ENCODE measurements at regions not wholly inside any gene's neighbourhood (a gene's known extent, or its start where the extent isn't known, plus 50 kb on each side); places are given as distances from the start of the nearest gene placed in this dataset.
"Not testable (repeated sequence)": the region's sequence is repeated elsewhere in the genome, so short reads cannot be mapped to it uniquely, and the experiment has no call there.

DNA sequence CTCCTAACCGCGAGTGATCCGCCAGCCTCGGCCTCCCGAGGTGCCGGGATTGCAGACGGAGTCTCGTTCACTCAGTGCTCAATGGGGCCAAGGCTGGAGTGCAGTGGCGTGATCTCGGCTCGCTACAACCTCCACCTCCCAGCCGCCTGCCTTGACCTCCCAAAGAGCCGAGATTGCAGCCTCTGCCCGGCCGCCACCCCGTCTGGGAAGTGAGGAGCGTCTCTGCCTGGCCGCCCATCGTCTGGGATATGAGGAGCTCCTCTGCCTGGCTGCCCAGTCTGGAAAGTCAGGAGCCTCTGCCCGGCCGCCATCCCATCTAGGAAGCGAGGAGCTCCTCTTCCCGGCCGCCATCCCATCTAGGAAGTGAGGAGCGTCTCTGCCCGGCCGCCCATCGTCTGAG, 58.8 kb upstream of the ANKRD30BL start:
- not testable (repeated sequence) for H3K27me3 Mint-ChIP-seq; H3K4me1 Mint-ChIP-seq (ENCODE audit: low read depth); H3K4me3 Mint-ChIP-seq; H3K9me3 Mint-ChIP-seq; H3K27ac Mint-ChIP-seq; DNase-seq; H3K36me3 Mint-ChIP-seq (ENCODE audit: low read depth)

DNA sequence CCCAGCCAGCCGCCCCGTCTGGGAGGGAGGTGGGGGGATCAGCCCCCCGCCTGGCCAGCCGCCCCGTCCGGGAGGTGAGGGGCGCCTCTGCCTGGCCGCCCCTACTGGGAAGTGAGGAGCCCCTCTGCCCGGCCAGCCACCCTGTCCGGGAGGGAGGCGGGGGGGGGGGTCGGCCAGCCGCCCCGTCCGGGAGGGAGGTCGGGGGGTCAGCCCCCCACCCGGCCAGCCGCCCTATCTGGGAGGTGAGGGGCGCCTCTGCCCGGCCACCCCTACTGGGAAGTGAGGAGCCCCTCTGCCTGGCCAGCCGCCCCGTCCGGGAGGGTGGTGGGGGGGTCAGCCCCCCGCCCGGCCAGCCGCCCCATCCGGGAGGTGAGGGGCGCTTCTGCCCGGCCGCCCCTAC, 60.1 kb upstream of the ANKRD30BL start:
- not testable (repeated sequence) for H3K36me3 Mint-ChIP-seq (ENCODE audit: low read depth); DNase-seq; H3K4me3 Mint-ChIP-seq; H3K4me1 Mint-ChIP-seq (ENCODE audit: low read depth); H3K27me3 Mint-ChIP-seq; H3K27ac Mint-ChIP-seq; H3K9me3 Mint-ChIP-seq

GRCh38 chr2:132252191-132252893, 90.6 kb upstream of the ANKRD30BL start:
- DNase-seq, result no peak
- Mint-ChIP-seq H3K27ac (no peak overlapping the region), H3K27me3 (peaks cover 22% of the 10 kb centered on the region), H3K4me1 (ENCODE audit: low read depth) (no peaks in the 10 kb centered on the region), H3K4me3 (no peak overlapping the region), H3K9me3 (peaks cover 20% of the 10 kb centered on the region), H3K36me3 (ENCODE audit: low read depth) (peaks cover 7% of the 10 kb centered on the region)

DNA sequence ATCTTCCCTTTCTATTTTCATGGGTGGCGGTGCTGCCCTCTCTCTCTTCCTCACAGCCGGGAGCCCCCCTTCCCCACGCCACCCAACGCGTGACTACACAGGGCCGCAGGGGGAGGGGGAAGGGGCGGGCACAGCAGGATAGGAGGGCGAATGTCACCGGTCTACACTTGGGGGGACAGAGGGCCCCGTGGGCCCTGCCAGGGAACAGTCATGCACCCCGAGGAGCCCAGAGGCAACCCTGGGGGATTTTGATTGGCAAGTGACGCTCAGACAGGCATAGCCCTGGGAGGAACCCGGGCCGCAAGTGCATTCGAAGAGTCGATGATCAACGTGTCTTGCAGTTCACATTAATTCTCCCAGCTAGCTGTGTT, 91.1 kb upstream of the ANKRD30BL start:
- peaks cover 20% of the 10 kb centered on the region for H3K9me3 Mint-ChIP-seq
- peaks cover 7% of the 10 kb centered on the region for H3K36me3 Mint-ChIP-seq (ENCODE audit: low read depth)
- no peaks in the 10 kb centered on the region for H3K4me1 Mint-ChIP-seq (ENCODE audit: low read depth)
- no peak overlapping the region for H3K27ac Mint-ChIP-seq
- H3K4me3 Mint-ChIP-seq, result no peak overlapping the region
- no peak for DNase-seq
- peaks cover 26% of the 10 kb centered on the region for H3K27me3 Mint-ChIP-seq

GRCh38 chr2:132253496-132254305, 91.9 kb upstream of the ANKRD30BL start:
- Mint-ChIP-seq H3K4me3 (no peak overlapping the region), H3K36me3 (ENCODE audit: low read depth) (peaks cover 7% of the 10 kb centered on the region), H3K27ac (no peak overlapping the region), H3K27me3 (peaks cover 30% of the 10 kb centered on the region), H3K9me3 (peaks cover 16% of the 10 kb centered on the region), H3K4me1 (ENCODE audit: low read depth) (no peaks in the 10 kb centered on the region)
- no peak for DNase-seq

GRCh38 chr2:132254306-132254919, 92.7 kb upstream of the ANKRD30BL start:
- H3K4me3 Mint-ChIP-seq; H3K27ac Mint-ChIP-seq; H3K36me3 Mint-ChIP-seq (ENCODE audit: low read depth); DNase-seq; H3K4me1 Mint-ChIP-seq (ENCODE audit: low read depth): not testable (repeated sequence)
- Mint-ChIP-seq H3K9me3 (peaks cover 21% of the 10 kb centered on the region), H3K27me3 (peaks cover 36% of the 10 kb centered on the region)

DNA sequence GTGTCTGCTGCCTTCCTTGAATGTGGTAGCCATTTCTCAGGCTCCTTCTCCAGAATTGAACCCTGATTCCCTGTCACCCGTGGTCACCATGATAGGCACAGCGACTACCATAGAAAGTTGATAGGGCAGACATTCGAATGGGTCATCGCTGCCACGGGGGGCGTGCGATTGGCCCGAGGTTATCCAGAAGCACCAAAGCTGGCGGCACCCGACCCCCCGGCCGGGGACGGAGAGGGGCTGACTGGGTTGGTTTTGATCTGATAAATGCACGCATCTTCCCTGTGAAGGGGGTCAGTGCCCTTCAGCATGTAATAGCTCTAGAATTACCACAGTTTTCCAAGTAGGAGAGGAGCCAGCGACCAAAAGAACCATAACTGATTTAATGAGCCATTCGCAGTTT, 94.0 kb upstream of the ANKRD30BL start:
- Mint-ChIP-seq H3K27ac (no peak overlapping the region), H3K4me3 (no peak overlapping the region)

GRCh38 chr2:132256251-132256902, 94.6 kb upstream of the ANKRD30BL start:
- no peak for DNase-seq
- no peaks in the 10 kb centered on the region for H3K4me1 Mint-ChIP-seq (ENCODE audit: low read depth)
- H3K27me3 Mint-ChIP-seq, result peaks cover 36% of the 10 kb centered on the region
- H3K4me3 Mint-ChIP-seq, result no peak overlapping the region
- H3K27ac Mint-ChIP-seq, result no peak overlapping the region
- peaks cover 12% of the 10 kb centered on the region for H3K9me3 Mint-ChIP-seq
- no peaks in the 10 kb centered on the region for H3K36me3 Mint-ChIP-seq (ENCODE audit: low read depth)

More for the DNA sequence above, 94.0 kb upstream of the ANKRD30BL start:
- DNase-seq, result no peak
- H3K36me3 Mint-ChIP-seq (ENCODE audit: low read depth), result no peaks in the 10 kb centered on the region
- H3K27me3 Mint-ChIP-seq, result peaks cover 36% of the 10 kb centered on the region
- H3K4me1 Mint-ChIP-seq (ENCODE audit: low read depth), result no peaks in the 10 kb centered on the region
- H3K9me3 Mint-ChIP-seq, result peaks cover 12% of the 10 kb centered on the region

GRCh38 chr2:132256903-132257300, 95.2 kb upstream of the ANKRD30BL start:
- Mint-ChIP-seq H3K27me3 (peaks cover 36% of the 10 kb centered on the region), H3K9me3 (peaks cover 12% of the 10 kb centered on the region)
- H3K4me3 Mint-ChIP-seq; H3K27ac Mint-ChIP-seq; H3K36me3 Mint-ChIP-seq (ENCODE audit: low read depth); H3K4me1 Mint-ChIP-seq (ENCODE audit: low read depth): not testable (repeated sequence)
- DNase-seq, result peak; percentile 21

DNA sequence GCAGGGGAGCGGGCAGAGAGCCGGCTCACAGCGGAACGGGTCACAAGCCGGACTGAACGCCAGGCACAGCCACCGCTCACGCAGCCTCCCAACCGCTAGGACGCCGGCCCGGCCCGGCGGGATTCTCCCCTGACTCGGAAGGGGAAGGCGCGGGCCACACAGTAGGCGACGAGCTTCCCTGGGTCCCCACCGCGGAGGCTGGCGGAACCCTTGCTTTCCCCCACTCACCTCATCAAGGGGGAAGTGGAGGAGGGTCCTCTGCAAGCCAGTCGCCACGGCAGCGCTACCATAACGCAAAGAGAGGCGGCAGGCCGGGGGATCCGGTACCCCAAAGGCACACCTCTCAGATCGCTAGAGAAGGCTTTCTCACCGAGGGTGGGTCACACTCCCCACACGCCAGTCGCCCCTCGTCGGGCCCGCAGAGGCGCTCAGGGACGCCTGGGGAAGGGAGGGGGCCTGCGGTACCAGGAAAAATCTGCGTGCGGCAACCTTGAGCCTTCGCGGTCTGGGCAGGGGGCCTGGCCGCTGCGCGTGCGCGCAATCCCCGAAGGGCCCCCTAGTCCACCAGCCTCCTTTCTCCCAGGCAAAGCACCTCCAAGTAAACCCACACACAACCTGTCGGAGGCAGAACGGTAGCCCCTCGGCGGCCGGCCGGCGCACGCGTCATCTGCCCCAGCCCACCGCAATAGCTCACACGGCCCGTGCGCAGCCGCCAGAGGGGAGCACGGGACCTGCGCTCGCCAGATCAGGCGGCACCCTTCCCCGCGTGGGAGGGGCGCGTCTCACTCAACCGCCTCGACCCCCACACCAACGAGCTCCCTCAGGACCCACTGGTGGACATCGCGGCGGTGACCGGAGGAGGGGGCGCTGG, 95.8 kb upstream of the ANKRD30BL start:
- peak; percentile 23 for DNase-seq
- H3K36me3 Mint-ChIP-seq (ENCODE audit: low read depth); H3K27ac Mint-ChIP-seq; H3K4me3 Mint-ChIP-seq; H3K4me1 Mint-ChIP-seq (ENCODE audit: low read depth): not testable (repeated sequence)
- peaks cover 36% of the 10 kb centered on the region for H3K27me3 Mint-ChIP-seq
- peaks cover 12% of the 10 kb centered on the region for H3K9me3 Mint-ChIP-seq

- H3K27ac Mint-ChIP-seq, DNase-seq: not testable (repeated sequence)
- peaks cover 35% of the 10 kb centered on the region for H3K27me3 Mint-ChIP-seq
These were observed 97.5 kb upstream of the ANKRD30BL start for GRCh38 chr2:132259276-132259675.

DNA sequence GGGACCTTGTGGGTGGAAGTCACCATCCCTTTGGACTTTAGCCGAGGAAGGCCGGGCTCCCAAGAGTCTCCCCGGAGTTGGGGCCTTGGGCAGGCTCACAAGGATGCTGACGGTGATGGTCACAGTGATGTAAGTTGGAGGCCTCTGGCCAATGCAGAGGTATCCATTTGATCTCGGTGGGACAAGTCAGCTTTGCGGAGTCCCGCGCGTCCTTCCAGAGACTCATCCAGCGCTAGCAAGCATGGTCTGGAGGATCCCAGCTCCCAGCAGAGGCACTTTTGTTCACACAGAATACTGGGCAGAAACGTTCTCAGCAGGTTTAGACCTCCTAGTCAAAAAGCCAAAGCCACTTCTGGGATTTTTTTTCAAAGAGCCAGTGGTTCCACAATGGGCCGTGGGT, 103.8 kb upstream of the ANKRD30BL start:
- H3K4me1 Mint-ChIP-seq (ENCODE audit: low read depth); H3K9me3 Mint-ChIP-seq; H3K27me3 Mint-ChIP-seq; DNase-seq; H3K36me3 Mint-ChIP-seq (ENCODE audit: low read depth); H3K4me3 Mint-ChIP-seq; H3K27ac Mint-ChIP-seq: not testable (repeated sequence)

More at GRCh38 chr2:132259276-132259675, 97.5 kb upstream of the ANKRD30BL start:
- not testable (repeated sequence) for H3K4me1 Mint-ChIP-seq (ENCODE audit: low read depth); H3K4me3 Mint-ChIP-seq; H3K36me3 Mint-ChIP-seq (ENCODE audit: low read depth)
- peaks cover 11% of the 10 kb centered on the region for H3K9me3 Mint-ChIP-seq

GRCh38 chr2:132267105-132267497, 105.3 kb upstream of the ANKRD30BL start:
- no peaks in the 10 kb centered on the region for H3K9me3 Mint-ChIP-seq
- peaks cover 2% of the 10 kb centered on the region for H3K4me1 Mint-ChIP-seq (ENCODE audit: low read depth)
- H3K27ac Mint-ChIP-seq, result no peak overlapping the region
- no peak for DNase-seq
- H3K4me3 Mint-ChIP-seq, result no peak overlapping the region
- no peaks in the 10 kb centered on the region for H3K36me3 Mint-ChIP-seq (ENCODE audit: low read depth)
- H3K27me3 Mint-ChIP-seq, result peaks cover 4% of the 10 kb centered on the region
